G401 (cell line): ENCODE measurements at regions not wholly inside any gene's neighbourhood (a gene's known extent, or its start where the extent isn't known, plus 50 kb on each side); places are given as distances from the start of the nearest gene placed in this dataset.

Experiments used
- DNase-seq: peaks from one replicate; pipeline ENCODE4 v3.0.0-alpha.2; 2015; ENCODE audit warnings: low spot score
- in situ Hi-C: cut with HindIII; loops from 2 replicates; pipeline ENCODE4 v1.10.0; 2016; ENCODE audit warnings: low sequenced_read_pairs, mixed read lengths

GRCh38 chr3:170787464-170787863 lies 82.5 kb downstream of the RPL22L1 start:
- DNase-seq: no peak

GRCh38 chr3:170785454-170785853 lies 84.5 kb downstream of the RPL22L1 start:
- in situ Hi-C loops: no loop called here
- DNase-seq: no peak

More at GRCh38 chr3:170787464-170787863, 82.5 kb downstream of the RPL22L1 start:
- in situ Hi-C loops: no loop called here

DNA sequence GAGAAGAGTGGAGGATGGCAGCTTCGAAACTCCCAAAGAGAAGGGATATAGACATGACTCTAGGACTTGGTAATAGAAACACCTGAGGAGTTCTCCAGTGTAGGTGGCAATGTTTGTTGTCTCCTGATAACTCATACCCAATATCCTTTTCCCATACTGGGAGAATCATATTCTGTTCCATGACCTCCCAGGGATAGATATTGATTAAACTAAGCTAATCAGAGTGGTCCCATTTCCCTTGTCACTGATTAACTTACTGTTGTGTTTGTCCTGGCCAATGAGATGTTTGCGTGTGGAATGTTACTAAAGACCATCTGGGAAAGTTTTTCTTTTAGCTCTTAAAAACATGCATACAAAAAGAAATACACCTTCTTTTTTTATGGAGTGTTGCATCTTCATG lies 85.6 kb downstream of the RPL22L1 start:
- no peak for DNase-seq
- in situ Hi-C loops: no loop called here

- no peak for DNase-seq
- in situ Hi-C loops: no loop called here
Observed at GRCh38 chr3:170780955-170781354, 89.0 kb downstream of the RPL22L1 start.

GRCh38 chr3:170780471-170780870 lies 89.5 kb downstream of the RPL22L1 start:
- DNase-seq: no peak
- in situ Hi-C loops: no loop called here

DNA sequence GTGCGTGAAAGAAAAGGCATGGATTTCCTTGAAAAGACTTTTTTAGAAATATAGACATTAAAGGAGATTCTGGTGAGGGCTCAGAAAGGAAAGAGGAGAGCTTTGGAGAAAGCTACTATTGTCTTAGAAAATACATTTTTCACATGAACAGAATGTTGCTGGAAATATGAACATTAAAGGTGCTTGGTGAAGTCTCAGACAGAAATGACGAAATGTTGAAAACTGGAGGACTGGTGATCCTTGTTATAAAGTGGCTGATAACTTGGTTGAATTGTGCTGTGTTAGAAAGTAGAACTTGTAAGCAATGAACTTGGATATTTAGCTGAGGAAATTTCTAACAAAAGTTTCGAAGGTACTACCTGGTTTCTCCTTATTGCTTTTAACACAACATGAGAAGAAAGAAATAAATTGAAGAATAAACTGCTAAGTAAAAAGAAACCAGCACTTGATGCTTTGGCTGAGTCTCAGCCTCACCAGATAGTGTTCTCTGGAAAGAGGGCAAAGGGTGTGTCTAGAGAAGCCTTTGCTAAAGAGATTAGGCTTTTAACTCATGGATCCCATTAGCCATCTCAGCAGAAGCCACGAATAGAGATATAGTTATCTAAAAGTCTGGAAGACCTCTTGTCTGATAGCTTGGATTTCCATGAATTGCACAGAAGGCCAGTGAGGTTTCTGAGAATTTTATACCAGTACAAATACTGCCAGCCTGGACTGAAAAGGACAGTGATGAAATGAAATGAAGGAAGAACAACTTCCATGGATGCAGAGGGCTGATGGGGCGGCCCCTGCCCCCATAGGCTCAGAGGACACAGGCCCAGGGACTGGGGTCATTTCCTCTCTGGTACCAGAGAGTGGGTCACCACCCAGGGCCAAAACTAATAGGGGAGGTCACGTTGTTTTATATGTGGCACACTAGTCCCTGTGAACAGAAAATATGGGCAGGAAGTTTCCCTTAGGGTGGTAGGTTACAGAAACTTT lies 91.5 kb downstream of the RPL22L1 start:
- in situ Hi-C loops: no loop called here
- no peak for DNase-seq

- DNase-seq: no peak
- in situ Hi-C loops: no loop called here
Observed at GRCh38 chr3:170777564-170777926, 92.5 kb downstream of the RPL22L1 start.

- in situ Hi-C loops: no loop called here
- DNase-seq: no peak
Observed at GRCh38 chr3:170776887-170777563, 93.0 kb downstream of the RPL22L1 start.

- no peak for DNase-seq
- in situ Hi-C loops: no loop called here
Observed at GRCh38 chr3:170773682-170774425, 96.1 kb downstream of the RPL22L1 start.

GRCh38 chr3:170772175-170772574 lies 97.8 kb downstream of the RPL22L1 start:
- in situ Hi-C loops: no loop called here
- no peak for DNase-seq

- DNase-seq: peak; percentile 35
- in situ Hi-C loops: no loop called here
Observed at GRCh38 chr3:170768334-170768801, 101.6 kb downstream of the RPL22L1 start.

GRCh38 chr3:170767576-170767941 lies 102.4 kb downstream of the RPL22L1 start:
- in situ Hi-C loops: no loop called here
- no peak for DNase-seq

DNA sequence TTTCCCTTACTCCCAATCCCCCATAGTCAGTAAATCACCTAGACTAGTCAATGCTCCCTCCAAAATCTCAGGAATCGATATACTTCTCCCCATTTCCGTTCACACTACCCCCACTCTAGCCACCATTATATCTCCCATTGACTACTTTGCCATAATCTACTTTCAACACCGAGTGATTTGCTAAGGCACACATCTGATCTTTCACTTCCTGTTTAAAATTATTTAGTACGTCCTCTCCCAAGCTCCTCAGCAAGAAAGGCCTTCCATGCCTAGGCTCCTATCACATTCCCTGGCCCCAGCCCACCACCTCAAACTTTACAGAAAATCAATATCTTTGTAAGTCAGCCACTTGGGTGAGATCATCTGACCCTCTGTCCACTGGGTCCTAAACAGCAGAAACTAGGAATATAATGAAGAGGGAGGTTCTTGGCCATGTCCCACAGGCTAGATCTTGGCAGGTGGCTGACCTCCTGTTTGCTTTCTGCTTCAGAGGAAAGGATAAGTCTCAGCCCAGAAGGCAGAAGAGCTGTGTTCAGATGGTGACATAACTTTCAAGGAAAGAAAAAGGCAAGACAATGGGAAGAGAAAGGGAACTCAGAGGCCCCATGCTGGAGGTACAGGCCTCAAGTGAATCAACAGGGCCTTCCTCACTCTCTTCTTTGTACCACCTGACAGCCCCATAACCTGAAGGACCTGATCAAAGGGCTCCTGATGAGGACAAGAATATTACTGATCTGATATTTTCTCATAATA lies 103.0 kb downstream of the RPL22L1 start:
- in situ Hi-C loops: no loop called here

GRCh38 chr3:170766253-170766652 lies 103.7 kb downstream of the RPL22L1 start:
- DNase-seq: no peak
- in situ Hi-C loops: no loop called here

More for the DNA sequence above, 103.0 kb downstream of the RPL22L1 start:
- DNase-seq: no peak

- in situ Hi-C loops: no loop called here
- DNase-seq: no peak
Observed at GRCh38 chr3:170765419-170766078, 104.4 kb downstream of the RPL22L1 start.

- in situ Hi-C loops: no loop called here
- DNase-seq: no peak
Observed at GRCh38 chr3:170764017-170764416, 106.0 kb downstream of the RPL22L1 start.

- no peak for DNase-seq
- in situ Hi-C loops: no loop called here
Observed at GRCh38 chr3:170762064-170762463, 107.9 kb downstream of the RPL22L1 start.

DNA sequence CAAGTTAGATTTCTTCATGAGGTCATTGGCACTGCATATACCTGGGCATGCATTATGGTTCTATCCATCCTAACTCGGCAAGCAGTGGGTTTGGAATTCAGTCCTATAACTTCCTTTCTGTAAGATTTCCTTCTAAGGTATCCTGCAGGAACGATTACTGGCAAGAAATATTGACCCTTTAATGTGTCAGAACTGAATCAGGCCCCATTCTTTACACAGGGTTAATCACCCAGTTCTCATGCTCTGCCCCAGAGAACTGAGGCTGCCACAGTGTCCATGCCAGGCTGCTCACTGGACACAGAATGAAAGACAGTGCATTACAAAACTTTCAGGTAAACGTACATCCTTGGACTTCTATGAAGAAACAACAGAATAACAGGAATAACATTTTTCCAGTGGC lies 108.9 kb downstream of the RPL22L1 start:
- in situ Hi-C loops: no loop called here
- DNase-seq: no peak

GRCh38 chr3:170760174-170760526 lies 109.8 kb downstream of the RPL22L1 start:
- DNase-seq: no peak
- in situ Hi-C loops: no loop called here
